Posterior vena cava (tissue), 2 donors: ENCODE measurements at regions not wholly inside any gene's neighbourhood (a gene's known extent, or its start where the extent isn't known, plus 50 kb on each side); places are given as distances from the start of the nearest gene placed in this dataset.

ENCODE experiments used
- DNase-seq: peaks from one replicate; pipeline ENCODE4 v3.0.0-alpha.2; 2020; ENCODE audit warnings: low spot score
- intact Hi-C, 2 donors: fragments of 100-400 bp; cut with DNase I; formaldehyde crosslinking; loops; one replicate each; pipeline versions ENCODE4 v1.14.1 to v1.14.2; 2022 to 2023
- donor health status: DM: yes; HTN: yes; CAD: no.
- donor health status: DM: yes; HTN: yes; CAD: no.

DNA sequence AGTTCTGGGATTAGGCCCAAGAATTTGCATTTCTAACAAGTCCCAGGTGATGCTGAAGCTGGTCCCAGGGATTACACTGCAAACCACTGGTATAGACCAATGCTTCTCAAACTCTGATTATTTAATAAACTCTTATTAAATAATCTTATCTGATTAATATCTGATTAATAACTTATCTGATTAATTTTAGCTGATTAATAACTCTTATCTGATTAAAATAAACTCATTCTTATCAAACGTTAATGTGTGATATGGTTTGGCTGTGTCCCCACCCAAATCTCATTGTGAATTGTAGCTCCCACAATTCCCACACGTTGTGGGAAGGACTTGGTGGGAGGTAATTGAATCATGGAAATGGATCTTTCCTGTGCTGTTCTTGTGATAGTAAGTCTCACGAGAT lies 78.6 kb upstream of the TANC2 start:
- intact Hi-C loops = no loop called here
- no peak for DNase-seq

- intact Hi-C loops = no loop called here
- DNase-seq = no peak
Observed at GRCh38 chr17:62884781-62885180, 76.7 kb upstream of the MARCHF10 start.

DNA sequence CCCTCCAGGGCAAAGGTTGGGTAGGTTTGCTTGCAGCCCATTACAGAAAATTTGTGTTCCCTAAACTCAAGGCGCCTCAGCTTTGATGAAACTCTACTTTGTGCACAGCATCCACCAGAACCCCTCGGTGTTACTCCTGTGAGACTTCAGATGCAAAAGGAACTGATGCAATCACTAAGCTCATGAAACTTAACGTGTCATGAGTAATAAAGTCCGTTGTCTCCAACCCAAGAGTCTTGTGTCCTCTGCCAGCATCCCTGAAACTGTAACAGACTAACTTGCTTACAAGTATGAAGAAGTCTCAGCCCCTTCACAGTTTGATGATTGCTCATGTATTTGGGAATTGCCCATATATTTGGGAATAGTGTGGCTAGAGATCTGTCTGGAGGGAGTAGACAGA lies 74.8 kb upstream of the MARCHF10 start:
- no peak for DNase-seq
- intact Hi-C loops = no loop called here

DNA sequence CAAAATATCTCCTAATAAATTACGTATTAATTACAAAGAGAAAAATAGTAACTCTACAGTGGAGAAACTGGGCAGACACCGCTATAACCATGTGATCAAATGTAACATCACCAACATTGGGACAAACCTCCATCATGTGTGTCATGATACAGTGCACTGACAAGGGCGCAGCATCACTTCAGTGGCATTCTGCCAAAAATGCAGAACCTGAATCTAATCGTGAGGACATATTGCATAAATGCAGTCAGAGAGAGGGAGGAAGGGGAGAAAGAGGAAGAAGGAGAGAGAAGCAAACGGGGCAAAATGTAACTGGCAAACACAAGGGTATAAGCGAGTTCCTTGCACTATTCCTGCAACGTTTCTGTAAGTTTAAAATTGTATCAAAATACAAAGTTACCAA lies 74.2 kb upstream of the MARCHF10 start:
- no peak for DNase-seq
- intact Hi-C loops = no loop called here

GRCh38 chr17:62880120-62880519 lies 72.0 kb upstream of the MARCHF10 start:
- DNase-seq = no peak
- intact Hi-C loops = no loop called here

DNA sequence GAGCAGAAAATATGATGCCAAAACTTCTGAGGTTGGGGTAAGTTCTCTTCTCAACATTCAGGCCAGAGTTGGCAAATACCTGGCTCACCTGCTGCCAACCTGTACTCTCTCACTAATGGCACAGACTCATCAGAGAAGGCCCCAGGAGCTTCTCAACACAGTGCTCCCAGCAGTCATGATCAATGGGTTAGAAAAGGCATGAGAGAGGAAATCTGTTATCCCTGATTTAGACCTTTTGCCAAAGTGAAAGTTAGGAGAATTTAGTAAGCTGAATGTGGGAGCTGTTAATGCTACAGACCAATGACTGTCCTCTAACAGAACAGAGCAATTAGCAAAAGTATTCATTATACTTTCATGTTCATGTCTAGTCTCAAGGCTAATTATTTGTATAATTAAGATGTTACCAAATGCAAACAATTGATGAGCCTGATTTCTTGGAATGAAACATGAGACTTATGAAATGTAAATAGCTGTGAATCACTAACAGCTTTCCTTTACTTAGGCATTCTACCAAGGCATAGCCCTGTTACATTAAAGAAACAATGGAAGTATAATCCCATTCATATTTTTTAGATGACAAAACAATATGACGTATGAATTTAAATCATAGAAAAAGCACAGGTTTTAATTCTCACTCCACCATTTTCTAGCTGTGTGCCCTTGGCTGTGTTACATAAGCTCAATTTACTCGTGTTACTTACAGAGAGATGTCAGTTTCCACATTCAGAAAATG lies 68.7 kb upstream of the MARCHF10 start:
- DNase-seq = no peak
- intact Hi-C loops = no loop called here

- no peak for DNase-seq
- intact Hi-C loops = no loop called here
Observed at GRCh38 chr17:62876063-62876462, 67.9 kb upstream of the MARCHF10 start.

DNA sequence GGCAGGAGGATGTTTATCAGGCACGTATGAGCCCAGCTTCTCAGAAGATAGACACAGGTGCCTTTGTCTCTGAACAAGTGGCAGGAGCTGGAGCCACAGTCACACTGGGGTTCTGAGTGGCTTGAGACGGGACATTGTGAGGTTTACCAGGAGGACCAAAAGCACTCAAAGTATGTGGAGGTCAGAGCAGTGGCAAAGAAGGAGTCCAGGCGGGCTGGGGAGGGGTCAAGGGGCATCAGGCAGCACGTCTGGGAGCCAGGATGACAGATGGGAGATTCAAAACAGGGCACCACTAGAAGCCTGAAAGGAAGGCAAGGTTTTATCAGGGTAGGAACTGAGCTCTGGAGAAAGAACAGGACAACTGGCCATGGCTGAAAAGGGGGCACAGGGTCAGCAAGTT lies 67.2 kb upstream of the MARCHF10 start:
- intact Hi-C loops = no loop called here
- no peak for DNase-seq

DNA sequence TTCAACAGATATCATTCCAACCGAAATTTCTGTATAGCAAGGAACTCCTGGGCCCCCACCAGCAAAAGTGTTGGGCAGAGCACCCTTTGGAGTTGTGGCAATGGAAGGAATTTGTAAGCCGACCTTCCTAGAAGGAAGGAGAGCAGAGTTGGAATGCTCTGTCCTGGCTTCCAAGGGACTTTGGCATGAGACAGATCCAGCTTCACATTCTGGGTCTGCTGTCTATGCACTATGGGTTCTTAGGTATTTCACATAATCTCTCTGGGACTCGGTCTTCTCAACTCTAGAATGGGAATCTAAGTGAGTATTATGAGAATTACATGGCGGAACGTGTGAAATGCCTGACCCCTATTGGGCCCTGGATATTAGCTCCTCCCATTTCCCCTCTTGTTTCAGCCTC lies 63.2 kb upstream of the MARCHF10 start:
- no peak for DNase-seq
- intact Hi-C loops = no loop called here

DNA sequence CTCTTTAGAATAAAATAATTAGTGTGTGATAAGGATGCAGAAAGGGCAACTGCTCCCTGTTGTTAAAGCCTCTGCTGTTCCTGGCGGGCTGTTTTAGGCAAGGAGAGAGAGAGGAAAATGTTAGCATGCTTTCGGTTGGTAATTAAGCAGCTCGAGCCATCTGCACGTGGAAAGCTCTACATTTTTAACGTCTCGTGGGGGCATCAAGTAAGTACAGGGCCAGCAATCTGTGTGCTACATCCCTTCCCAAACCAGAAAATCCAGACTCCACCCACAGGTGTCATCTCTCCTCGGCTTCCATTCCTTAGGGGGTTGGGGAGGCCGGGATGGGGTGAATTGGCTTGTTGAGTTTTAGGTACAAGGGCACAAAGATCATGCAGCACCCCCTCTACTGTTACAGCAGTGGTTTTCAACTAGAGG lies 62.4 kb upstream of the MARCHF10 start:
- no peak for DNase-seq
- intact Hi-C loops = no loop called here

DNA sequence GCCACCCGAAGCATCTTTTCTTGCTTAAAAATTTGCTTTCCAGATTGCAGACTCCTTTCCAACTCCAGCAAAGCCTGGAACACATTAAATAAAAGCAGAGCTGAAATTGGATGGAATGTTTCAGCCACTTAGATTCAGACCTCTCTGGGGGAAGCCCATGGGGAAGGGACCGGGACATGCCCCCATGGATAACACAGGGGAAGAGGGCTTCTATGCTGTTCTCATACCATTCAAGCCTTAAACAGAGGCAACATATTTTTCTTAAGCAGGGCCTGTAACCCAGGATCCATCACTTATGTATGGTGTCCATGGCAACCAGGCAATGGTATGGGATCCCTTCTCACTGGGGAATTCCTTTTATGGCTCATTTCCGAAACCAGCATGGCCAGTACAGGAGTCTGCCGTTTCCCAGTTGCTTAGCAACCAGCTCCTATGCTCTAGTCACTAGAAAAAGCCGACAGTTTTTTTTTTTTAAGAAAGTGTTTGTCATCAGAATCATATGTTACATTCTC lies 62.0 kb upstream of the MARCHF10 start:
- intact Hi-C loops = no loop called here
- DNase-seq = no peak

GRCh38 chr17:62868723-62869122 lies 60.6 kb upstream of the MARCHF10 start:
- intact Hi-C loops = no loop called here
- DNase-seq = no peak

GRCh38 chr17:62868008-62868407 lies 59.9 kb upstream of the MARCHF10 start:
- intact Hi-C loops = no loop called here

DNA sequence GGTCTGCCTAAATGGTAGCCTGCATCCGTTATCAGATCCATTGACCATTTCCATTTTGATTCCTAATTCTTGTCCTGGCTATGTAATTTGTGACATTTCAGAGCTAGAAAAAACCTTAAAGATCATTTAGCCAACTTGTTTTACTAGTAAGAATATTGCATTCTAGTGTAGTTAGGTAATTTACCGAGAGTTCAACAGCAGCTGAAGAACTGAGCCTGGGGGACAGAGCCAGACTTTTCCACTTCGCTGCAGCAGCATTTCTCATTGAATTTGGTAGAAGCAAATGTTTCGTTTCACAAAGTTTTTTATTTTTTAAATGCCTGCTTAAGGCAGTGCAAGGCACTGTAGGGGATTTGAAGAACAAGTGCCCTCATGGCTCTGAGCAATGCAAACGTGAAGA lies 59.2 kb upstream of the MARCHF10 start:
- intact Hi-C loops = no loop called here
- no peak for DNase-seq

More at GRCh38 chr17:62868008-62868407, 59.9 kb upstream of the MARCHF10 start:
- DNase-seq = no peak

DNA sequence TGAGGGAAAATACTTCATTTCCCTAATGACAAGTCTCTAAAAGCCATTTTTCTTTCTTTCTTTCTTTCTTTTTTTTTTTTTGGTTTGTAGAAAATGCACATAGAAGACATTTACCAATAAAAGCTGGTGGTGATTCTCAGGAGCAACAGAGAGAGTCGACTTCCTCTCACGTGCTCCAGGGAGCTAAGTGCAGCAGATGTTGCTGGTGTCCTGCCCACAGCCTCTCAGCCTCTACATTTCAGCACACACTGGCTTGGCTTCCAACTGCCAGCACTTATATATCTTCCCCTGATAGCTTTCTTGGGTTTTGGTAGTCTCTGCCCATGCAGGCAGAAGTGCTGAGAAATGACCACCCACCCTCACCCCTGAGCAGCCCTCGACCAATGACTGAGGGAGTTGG lies 58.4 kb upstream of the MARCHF10 start:
- no peak for DNase-seq
- intact Hi-C loops = no loop called here

GRCh38 chr17:62865586-62865985 lies 57.5 kb upstream of the MARCHF10 start:
- DNase-seq = no peak
- intact Hi-C loops = no loop called here

GRCh38 chr17:62862251-62862650 lies 54.1 kb upstream of the MARCHF10 start:
- DNase-seq = no peak
- intact Hi-C loops = no loop called here

DNA sequence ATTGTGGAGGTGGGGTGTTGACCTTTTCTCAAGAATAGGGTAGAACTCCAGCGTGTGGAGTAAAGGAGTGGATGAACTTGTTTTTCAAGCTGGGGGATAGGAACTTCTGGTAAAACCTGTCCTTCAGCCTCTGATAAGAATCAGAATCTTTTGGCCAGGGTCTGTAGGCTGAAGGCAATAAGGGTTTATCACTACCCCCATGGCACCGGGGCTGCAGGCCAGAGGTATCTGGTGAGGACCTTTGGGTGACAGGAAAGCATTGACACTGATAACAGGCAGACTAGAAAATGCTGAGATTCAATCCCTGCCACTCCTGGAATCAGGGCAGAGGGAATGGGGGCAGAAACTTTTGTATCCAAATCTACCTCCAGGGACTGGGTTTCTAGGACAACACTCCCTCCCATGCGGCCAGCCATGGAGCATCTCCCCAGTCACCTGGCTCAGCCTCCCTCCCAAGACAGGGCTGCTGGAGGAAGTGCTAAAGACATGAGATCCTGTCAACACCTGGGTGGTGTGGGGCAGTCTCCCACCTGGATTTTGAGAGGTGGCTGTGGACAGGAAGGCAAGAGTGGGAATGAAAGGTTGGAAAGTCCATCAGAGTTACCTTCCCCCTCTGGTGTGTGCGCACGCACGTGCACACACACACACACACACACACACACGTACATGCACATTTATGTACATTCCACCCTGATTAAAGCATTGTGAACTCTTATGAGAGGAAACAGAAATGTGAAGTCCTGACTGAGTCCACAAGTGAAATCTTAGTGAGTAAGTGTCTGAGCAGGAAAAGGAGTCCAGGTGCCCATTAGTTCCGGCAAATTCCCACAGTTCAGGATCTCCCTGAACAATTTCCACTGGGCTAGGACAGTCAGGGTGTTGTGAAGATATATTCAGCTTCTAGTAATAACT lies 53.1 kb upstream of the MARCHF10 start:
- intact Hi-C loops = no loop called here
- DNase-seq = no peak

- no peak for DNase-seq
- intact Hi-C loops = no loop called here
Observed at GRCh38 chr17:62859146-62859545, 51.0 kb upstream of the MARCHF10 start.
